ENCODE measurements at regions not wholly inside any gene's neighbourhood (a gene's known extent, or its start where the extent isn't known, plus 50 kb on each side); places are given as distances from the start of the nearest gene placed in this dataset.

DNA sequence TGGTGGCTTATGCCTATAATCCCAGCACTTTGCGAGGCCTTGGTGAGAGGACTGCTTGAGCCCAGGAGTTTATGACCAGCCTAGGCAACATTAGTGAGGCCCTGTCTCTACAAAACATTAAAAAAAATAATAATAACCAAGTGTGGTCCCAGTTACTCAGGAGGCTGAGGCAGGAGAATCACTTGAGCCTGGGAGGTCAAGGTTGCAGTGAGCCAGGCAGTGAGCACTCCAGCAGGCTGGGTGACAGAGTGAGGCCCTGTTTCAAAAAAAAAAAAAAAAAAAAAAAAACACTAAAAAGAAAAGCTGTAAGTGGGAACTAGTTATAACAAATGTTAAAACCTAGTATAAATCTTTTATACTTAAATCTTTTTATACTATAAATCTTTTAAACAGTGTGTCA lies 146.2 kb upstream of the ITGA4 start:
- TF ChIP-seq CTCF (IDR thresholded peaks at IDR 0.05) (no peak), POLR2A (IDR thresholded peaks at IDR 0.05) (no peak)

Measured in heart left ventricle (tissue), 13 donors.